22Rv1 (cell line): ENCODE measurements at regions not wholly inside any gene's neighbourhood (a gene's known extent, or its start where the extent isn't known, plus 50 kb on each side); places are given as distances from the start of the nearest gene placed in this dataset.

Experiments used
- CTCF ChIP-seq: fragments of 450-650 bp; IDR thresholded peaks from 2 replicates; pipeline ENCODE4 v1.5.1; 2017; ENCODE audit warnings: mild to moderate bottlenecking
- ZFX ChIP-seq: fragments of 450-650 bp; IDR thresholded peaks from 2 replicates; pipeline ENCODE4 v1.6.1; 2017; ENCODE audit warnings: antibody characterized with exemption, borderline replicate concordance

- TF ChIP-seq CTCF (no peak), ZFX (no peak)
Observed at GRCh38 chr10:4673279-4674040, 152.5 kb upstream of the AKR1E2 start.
